LNCAP (cell line): ENCODE measurements at regions not wholly inside any gene's neighbourhood (a gene's known extent, or its start where the extent isn't known, plus 50 kb on each side); places are given as distances from the start of the nearest gene placed in this dataset.

Source experiments
- CTCF ChIP-seq: fragments of 450-650 bp; IDR thresholded peaks from 2 replicates; pipeline ENCODE4 v1.5.1; 2017; ENCODE audit warnings: mild to moderate bottlenecking

DNA sequence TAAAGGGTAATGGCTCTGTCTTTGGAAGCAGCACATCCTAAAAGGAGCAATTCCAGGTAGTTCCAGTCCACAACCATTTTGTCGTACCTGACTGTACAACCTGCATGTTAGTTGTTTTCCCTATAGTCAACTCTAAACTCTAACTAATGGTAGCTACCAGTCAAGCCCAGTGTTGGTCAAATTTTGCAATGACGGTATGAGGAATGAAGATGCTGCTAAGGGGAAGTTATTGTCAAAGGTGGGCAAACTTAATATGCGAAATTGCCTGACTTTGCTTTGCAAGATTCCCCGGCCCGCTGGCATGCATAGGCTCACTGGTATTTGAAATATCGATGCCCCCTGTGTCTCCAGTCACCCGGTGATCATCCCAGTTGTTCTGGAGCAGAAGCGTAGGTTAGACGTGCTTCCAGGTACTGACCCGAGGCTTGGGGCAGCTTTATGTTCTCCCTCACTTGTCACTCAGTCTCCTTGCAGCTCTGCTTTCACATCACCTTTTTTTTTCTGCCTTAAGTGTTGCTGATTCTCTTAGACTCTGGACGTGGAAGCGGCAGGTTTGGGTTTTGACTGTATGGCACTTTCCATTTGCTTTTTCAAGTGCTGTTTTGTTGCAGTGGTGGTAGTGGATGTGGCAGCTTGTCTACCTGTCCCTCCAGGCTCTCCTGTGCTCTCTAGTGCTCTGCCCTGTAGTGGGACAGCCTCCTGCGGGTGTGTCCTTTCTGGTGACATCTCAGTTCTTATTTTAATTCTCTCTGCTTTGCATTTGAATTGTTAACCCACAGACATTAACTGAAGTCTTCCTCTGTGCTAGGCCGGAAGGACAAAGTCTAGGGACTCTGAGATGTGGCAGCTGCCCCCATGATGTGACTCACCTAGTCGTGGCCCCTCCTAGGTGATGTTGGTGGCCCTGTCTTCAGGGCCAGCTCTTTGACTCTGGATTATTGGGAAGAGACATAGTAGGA, 95.8 kb upstream of the UMPS start:
- no peak for TF ChIP-seq CTCF

DNA sequence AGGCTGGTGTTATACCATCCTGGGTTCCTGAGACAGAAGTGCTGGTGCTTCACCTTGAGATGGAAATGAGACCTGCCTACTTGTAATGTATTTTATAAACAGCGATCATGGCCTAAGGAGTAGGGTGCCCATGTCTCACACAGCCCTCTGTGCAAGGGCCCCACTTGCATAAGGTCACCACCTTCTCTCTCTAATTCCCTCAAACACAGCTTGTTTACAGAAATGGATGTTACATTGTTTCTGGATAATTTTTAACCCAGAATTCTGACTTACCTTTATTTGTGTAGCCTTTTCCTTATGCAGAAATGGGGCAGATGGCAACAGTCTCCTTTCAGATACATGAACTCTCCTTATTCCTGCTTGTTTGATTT, 95.1 kb upstream of the UMPS start:
- TF ChIP-seq CTCF: no peak

DNA sequence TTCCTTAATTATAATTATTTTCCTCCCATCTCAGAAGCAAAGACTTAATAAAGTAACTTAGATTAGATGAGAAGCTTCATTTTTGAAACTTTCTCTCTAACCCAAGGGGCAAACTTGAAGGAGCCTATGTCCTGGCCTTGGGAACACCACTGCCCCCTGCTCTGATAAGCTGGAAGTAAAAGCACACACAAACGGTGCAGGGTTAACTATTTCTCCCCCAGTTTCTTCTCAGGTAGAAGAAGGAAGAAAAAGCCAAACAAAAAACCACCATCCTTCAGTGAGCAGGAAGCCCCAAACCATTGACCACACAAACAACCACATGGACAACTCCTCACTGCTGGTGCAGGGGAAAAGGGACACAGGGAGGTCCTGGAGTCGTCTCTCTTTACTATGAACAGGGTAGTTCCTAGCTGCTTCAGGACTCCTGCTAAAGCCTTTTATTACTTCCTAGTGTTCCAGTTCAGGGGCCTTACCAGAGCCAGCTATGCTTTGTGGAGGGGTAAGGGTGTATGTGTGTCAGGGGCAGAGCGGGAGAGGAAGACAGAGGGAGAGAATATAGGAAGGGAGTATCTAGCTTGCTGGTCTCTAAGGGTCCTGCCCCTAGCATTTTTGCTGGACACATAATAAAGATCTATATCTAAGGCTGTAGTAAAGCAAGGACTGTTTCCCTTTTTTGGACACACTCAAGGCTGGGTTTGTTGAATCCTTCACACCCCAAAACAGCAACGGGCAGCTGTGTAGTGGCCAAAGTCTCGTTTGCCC, 94.0 kb upstream of the UMPS start:
- no peak for TF ChIP-seq CTCF

DNA sequence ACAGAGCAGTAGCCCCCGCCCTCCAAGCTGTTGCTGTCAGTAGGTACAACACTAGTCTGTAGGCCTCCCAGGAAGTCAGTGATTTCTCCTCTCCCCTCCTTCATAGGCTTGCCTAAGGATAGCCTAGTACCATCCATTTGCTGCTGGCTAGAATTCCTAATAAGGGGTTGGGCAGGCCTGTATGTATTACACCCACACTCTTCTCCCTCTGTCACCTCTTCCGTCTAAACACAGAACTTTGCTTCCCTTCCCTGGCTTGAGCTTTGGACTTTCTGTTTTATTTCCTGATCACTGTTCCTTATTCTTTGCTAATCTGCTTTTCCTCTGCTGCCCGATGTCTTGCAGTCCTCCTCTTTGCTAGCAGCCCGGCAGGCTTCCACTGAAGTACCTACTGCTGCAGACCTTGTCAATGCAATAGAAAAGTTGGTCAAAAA, 93.4 kb upstream of the UMPS start:
- TF ChIP-seq CTCF: no peak

GRCh38 chr3:124639406-124640237, 90.6 kb upstream of the UMPS start:
- TF ChIP-seq CTCF: no peak

GRCh38 chr3:124640635-124641306, 89.5 kb upstream of the UMPS start:
- no peak for TF ChIP-seq CTCF

DNA sequence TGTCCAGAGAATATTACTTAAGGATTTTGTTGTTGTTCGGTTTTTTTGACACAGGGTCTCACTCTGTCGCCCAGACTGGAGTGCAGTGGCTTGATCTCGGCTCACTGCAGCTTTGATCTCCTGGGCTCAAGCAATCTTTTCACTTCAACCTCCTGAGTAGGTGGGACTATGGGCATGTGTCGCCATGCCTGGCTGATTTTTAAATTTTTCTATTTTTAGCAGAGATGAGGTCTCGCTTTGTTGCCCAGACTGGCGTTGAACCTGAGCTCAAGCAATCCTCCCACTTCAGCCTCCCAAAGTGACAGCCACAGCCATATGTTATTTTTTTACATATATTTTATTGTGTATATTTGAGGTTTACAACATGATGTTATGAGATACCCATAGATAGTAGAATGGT, 86.8 kb upstream of the UMPS start:
- TF ChIP-seq CTCF: no peak
